ENCODE measurements at regions not wholly inside any gene's neighbourhood (a gene's known extent, or its start where the extent isn't known, plus 50 kb on each side); places are given as distances from the start of the nearest gene placed in this dataset.

- H4K20me1 ChIP-seq (ENCODE audit: insufficient read depth, low read length) = no peaks in the 10 kb centered on the region
- H3K27ac Mint-ChIP-seq = no peak overlapping the region
- H3K4me3 ChIP-seq (replicated peaks in 1 of 3; ENCODE audit: low read depth in 2 of 3, low read length in 3 of 3) = no peak overlapping the region
- no peak overlapping the region for H3K9ac ChIP-seq (ENCODE audit: insufficient read depth, low read length, poor library complexity, severe bottlenecking)
- no peak for DNase-seq
- H3K27me3 ChIP-seq (ENCODE audit: control insufficient read depth in 2 of 2, insufficient read depth in 2 of 2, low read length in 2 of 2) = no peaks in the 10 kb centered on the region
- H3K27me3 Mint-ChIP-seq (ENCODE audit: low read depth in 3 of 3) = peaks cover 6 to 17% (median 15%) of the 10 kb centered on the region in 3 donors
- intact Hi-C loops (cut with micrococcal nuclease) = no loop called here
- H3K9me3 ChIP-seq (replicated peaks in 1 of 2; ENCODE audit: control insufficient read depth in 1 of 2, insufficient read depth in 1 of 2, low read length in 2 of 2) = no peaks in the 10 kb centered on the region
- H3K4me2 ChIP-seq (replicated peaks; ENCODE audit: extremely low read depth, low read length, poor library complexity, severe bottlenecking) = no peak overlapping the region
- no peaks in the 10 kb centered on the region for H3K4me1 Mint-ChIP-seq
- no CpG with 5 or more reads among the region's 3 CpGs for WGBS (ENCODE audit: insufficient coverage)
- TF ChIP-seq, protein P1, sequence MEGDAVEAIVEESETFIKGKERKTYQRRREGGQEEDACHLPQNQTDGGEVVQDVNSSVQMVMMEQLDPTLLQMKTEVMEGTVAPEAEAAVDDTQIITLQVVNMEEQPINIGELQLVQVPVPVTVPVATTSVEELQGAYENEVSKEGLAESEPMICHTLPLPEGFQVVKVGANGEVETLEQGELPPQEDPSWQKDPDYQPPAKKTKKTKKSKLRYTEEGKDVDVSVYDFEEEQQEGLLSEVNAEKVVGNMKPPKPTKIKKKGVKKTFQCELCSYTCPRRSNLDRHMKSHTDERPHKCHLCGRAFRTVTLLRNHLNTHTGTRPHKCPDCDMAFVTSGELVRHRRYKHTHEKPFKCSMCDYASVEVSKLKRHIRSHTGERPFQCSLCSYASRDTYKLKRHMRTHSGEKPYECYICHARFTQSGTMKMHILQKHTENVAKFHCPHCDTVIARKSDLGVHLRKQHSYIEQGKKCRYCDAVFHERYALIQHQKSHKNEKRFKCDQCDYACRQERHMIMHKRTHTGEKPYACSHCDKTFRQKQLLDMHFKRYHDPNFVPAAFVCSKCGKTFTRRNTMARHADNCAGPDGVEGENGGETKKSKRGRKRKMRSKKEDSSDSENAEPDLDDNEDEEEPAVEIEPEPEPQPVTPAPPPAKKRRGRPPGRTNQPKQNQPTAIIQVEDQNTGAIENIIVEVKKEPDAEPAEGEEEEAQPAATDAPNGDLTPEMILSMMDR (IDR thresholded peaks at IDR 0.05) = no peak
- no peaks in the 10 kb centered on the region for H3K36me3 ChIP-seq (replicated peaks in 1 of 2; ENCODE audit: control insufficient read depth in 1 of 2, insufficient read depth in 2 of 2, low read length in 2 of 2)
- H3K79me2 ChIP-seq (ENCODE audit: insufficient read depth, low read length) = no peaks in the 10 kb centered on the region
- H3K4me1 ChIP-seq (ENCODE audit: control insufficient read depth in 1 of 2, insufficient read depth in 2 of 2, low read length in 2 of 2) = no peaks in the 10 kb centered on the region
- no peaks in the 10 kb centered on the region for H3K36me3 Mint-ChIP-seq
- H3K4me3 Mint-ChIP-seq = no peak overlapping the region
- peaks cover 0 to 3% (median 0%) of the 10 kb centered on the region in 7 donors for H3K9me3 Mint-ChIP-seq
- no peak overlapping the region for H2AFZ ChIP-seq (ENCODE audit: insufficient read depth, low read depth, low read length, poor library complexity, severe bottlenecking)
- H3K27ac ChIP-seq (ENCODE audit: low read depth in 1 of 2, low read length in 2 of 2) = no peak overlapping the region
These were observed 152.5 kb upstream of the LYZL1 start for GRCh38 chr10:29136411-29136810.

- no peaks in the 10 kb centered on the region for H3K36me3 ChIP-seq (replicated peaks in 1 of 2; ENCODE audit: control insufficient read depth in 1 of 2, insufficient read depth in 2 of 2, low read length in 2 of 2)
- H2AFZ ChIP-seq (ENCODE audit: insufficient read depth, low read depth, low read length, poor library complexity, severe bottlenecking) = no peak overlapping the region
- H3K4me2 ChIP-seq (replicated peaks; ENCODE audit: extremely low read depth, low read length, poor library complexity, severe bottlenecking) = no peak overlapping the region
- Mint-ChIP-seq H3K36me3 (no peaks in the 10 kb centered on the region), H3K27ac (no peak overlapping the region), H3K4me3 (no peak overlapping the region), H3K4me1 (peaks cover 5% of the 10 kb centered on the region), H3K9me3 (peaks cover 0 to 1% (median 0%) of the 10 kb centered on the region in 7 donors), H3K27me3 (ENCODE audit: low read depth in 3 of 3) (peaks cover 6 to 32% (median 17%) of the 10 kb centered on the region in 3 donors)
- H3K9ac ChIP-seq (ENCODE audit: insufficient read depth, low read length, poor library complexity, severe bottlenecking) = no peak overlapping the region
- H3K27ac ChIP-seq (ENCODE audit: low read depth in 1 of 2, low read length in 2 of 2) = no peak overlapping the region
- DNase-seq = no peak
- no peaks in the 10 kb centered on the region for H3K9me3 ChIP-seq (replicated peaks in 1 of 2; ENCODE audit: control insufficient read depth in 1 of 2, insufficient read depth in 1 of 2, low read length in 2 of 2)
- WGBS (ENCODE audit: insufficient coverage) = no CpG with 5 or more reads among the region's 1 CpG
- intact Hi-C loops (cut with micrococcal nuclease) = no loop called here
- H4K20me1 ChIP-seq (ENCODE audit: insufficient read depth, low read length) = no peaks in the 10 kb centered on the region
- H3K4me3 ChIP-seq (replicated peaks in 1 of 3; ENCODE audit: low read depth in 2 of 3, low read length in 3 of 3) = no peak overlapping the region
- no peaks in the 10 kb centered on the region for H3K79me2 ChIP-seq (ENCODE audit: insufficient read depth, low read length)
- no peaks in the 10 kb centered on the region for H3K4me1 ChIP-seq (ENCODE audit: control insufficient read depth in 1 of 2, insufficient read depth in 2 of 2, low read length in 2 of 2)
- H3K27me3 ChIP-seq (ENCODE audit: control insufficient read depth in 2 of 2, insufficient read depth in 2 of 2, low read length in 2 of 2) = peaks cover 3 to 8% of the 10 kb centered on the region in 2 donors
- TF ChIP-seq, protein P1 (IDR thresholded peaks at IDR 0.05) = no peak
These were observed 148.7 kb upstream of the LYZL1 start for GRCh38 chr10:29140151-29140550.
